ENCODE measurements at regions not wholly inside any gene's neighbourhood (a gene's known extent, or its start where the extent isn't known, plus 50 kb on each side); places are given as distances from the start of the nearest gene placed in this dataset.

- TF ChIP-seq, protein P1, sequence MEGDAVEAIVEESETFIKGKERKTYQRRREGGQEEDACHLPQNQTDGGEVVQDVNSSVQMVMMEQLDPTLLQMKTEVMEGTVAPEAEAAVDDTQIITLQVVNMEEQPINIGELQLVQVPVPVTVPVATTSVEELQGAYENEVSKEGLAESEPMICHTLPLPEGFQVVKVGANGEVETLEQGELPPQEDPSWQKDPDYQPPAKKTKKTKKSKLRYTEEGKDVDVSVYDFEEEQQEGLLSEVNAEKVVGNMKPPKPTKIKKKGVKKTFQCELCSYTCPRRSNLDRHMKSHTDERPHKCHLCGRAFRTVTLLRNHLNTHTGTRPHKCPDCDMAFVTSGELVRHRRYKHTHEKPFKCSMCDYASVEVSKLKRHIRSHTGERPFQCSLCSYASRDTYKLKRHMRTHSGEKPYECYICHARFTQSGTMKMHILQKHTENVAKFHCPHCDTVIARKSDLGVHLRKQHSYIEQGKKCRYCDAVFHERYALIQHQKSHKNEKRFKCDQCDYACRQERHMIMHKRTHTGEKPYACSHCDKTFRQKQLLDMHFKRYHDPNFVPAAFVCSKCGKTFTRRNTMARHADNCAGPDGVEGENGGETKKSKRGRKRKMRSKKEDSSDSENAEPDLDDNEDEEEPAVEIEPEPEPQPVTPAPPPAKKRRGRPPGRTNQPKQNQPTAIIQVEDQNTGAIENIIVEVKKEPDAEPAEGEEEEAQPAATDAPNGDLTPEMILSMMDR (IDR thresholded peaks at IDR 0.05; ENCODE audit: extremely low read depth, insufficient read depth, missing control alignments) = no peak
- in situ Hi-C loops (cut with MboI; ENCODE audit: low pct_unique_long_range_greater_than_20kb, low sequenced_read_pairs, unreplicated experiment) = no loop called here
- DNase-seq (ENCODE audit: low spot score) = no peak
Measured at GRCh38 chr20:48431653-48432493, 395.9 kb downstream of the PREX1 start.

DNA sequence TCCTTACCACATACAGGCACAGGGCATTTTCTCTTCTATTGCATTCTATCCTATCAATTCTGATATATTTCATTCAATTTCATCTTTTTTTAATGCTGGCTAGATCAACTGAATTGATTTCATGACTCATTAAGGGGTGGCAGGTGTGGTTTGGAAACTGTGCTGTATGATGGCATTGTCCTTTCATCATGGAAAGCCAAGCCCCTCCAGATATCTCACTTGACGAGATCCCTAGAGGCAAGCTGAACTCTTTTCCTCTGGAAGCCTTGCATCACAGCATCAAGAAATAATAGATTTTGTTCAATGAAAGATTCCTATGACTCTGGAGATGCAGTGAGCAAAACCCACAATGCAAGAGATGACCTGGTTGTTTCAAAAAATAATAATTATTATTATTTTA lies 401.2 kb downstream of the PREX1 start:
- TF ChIP-seq, protein P1 (IDR thresholded peaks at IDR 0.05; ENCODE audit: extremely low read depth, insufficient read depth, missing control alignments) = no peak
- in situ Hi-C loops (cut with MboI; ENCODE audit: low pct_unique_long_range_greater_than_20kb, low sequenced_read_pairs, unreplicated experiment) = no loop called here

DNA sequence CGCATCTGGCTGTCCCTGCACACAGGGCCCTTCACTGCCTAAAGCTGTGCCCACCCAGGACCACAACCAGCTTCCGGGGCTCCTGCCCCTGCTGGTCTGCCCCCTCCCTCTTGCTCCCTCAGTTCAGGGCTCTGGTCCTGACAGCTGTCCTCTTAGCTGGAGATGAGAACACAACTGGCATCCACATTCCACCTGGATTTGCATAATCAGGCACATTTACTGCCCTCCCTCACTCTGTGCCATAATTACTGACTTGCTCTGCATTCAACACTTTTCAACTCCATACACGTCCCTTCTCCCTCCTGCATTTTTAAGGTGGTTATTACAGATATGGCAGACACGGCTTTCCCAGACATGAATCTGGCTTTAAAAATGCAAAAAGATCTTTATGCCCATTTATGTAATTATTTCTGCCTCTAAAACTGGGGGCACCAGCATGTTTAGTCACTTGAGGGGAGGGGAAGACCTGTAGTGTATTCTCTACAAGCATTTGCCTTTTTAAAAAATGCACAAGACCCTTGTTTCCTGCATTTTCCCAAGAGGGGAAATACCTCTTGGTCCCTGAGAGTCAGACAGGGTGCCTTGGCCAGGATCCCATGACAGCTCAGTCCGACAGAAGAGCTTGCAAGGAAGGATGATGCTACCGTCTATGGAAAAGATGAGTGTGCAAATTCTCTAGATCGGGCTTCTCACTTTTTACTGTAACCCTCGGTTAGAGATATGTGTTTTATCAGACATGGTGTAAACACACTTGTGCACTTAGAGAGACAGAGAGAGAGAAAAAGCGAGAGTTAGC lies 401.8 kb downstream of the PREX1 start:
- in situ Hi-C loops (cut with MboI; ENCODE audit: low pct_unique_long_range_greater_than_20kb, low sequenced_read_pairs, unreplicated experiment) = no loop called here
- no peak for DNase-seq (ENCODE audit: low spot score)
- TF ChIP-seq, protein P1 (IDR thresholded peaks at IDR 0.05; ENCODE audit: extremely low read depth, insufficient read depth, missing control alignments) = no peak

More for the DNA sequence above, 401.2 kb downstream of the PREX1 start:
- DNase-seq (ENCODE audit: low spot score) = no peak

DNA sequence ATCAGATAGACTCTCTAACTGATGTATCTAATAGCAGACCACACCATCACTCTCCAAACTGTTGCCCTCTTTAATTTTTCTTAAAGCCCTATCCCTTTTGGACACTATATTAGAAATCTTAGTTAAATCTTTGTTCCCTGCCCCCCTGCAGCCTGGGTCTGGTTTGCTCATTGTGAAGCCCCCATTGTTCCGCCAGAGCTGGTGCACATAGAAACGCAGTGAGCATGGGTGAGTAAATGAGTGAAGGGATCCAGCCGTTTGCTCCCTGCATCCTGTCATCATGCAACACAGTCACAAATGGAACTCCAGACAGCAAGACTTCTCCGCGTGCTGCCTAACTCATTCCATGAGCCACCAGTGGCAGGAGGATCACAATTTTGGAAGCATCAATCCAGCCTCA lies 402.5 kb downstream of the PREX1 start:
- in situ Hi-C loops (cut with MboI; ENCODE audit: low pct_unique_long_range_greater_than_20kb, low sequenced_read_pairs, unreplicated experiment) = no loop called here
- no peak for DNase-seq (ENCODE audit: low spot score)
- TF ChIP-seq, protein P1 (IDR thresholded peaks at IDR 0.05; ENCODE audit: extremely low read depth, insufficient read depth, missing control alignments) = no peak

DNA sequence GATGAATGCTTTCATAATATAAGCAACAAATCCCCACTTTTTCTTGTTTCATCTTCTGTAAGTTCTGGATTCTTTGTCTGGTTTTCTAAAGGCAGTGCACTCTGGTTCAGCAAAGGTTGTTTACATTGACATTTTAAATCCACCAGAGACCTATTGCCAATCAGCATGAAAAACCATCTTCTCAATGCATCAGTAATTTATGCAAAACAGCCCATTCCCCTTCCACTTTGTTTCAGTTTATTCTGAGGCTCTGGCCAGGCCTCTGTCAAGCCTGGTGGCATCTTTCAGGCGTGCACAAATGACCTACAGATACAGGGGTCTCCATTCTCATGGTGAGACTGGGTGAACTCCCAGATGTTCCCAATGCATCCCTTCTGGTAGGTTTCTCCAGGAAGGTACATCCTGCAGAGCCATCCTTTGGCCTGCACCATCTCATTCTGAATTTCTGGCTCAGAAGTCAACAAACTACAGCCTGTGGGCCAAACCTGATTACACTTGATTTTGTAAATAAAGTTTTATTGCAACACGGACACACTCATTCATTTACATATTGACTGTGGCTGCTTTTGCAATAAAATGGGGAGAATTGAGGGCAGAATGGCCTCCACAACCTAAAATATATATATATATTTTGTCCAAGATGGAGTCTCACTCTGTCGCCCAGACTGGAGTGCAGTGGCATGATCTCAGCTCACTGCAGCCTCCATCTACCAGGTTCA lies 405.4 kb downstream of the PREX1 start:
- TF ChIP-seq, protein P1 (IDR thresholded peaks at IDR 0.05; ENCODE audit: extremely low read depth, insufficient read depth, missing control alignments) = no peak
- peak; percentile 28 for DNase-seq (ENCODE audit: low spot score)
- in situ Hi-C loops (cut with MboI; ENCODE audit: low pct_unique_long_range_greater_than_20kb, low sequenced_read_pairs, unreplicated experiment) = no loop called here

DNA sequence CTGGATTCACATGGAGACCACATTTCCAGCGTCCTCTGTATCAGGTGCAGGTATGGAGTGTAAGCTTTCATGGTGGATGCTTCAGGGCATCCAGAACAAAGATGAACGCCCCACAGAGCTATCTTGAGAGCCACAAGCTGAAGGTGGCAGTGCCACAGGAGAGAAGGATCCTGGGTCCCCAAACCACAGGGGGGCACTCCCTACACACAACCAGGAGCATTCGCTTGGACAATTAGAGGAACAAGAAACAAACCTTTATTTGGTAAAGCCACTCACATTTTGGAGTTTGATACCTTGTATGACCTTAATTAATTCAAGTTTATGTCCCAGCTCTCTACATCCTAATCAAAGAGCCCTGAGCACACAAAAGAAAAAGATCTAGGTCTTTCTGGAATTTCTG lies 406.3 kb downstream of the PREX1 start:
- no peak for DNase-seq (ENCODE audit: low spot score)
- TF ChIP-seq, protein P1 (IDR thresholded peaks at IDR 0.05; ENCODE audit: extremely low read depth, insufficient read depth, missing control alignments) = no peak
- in situ Hi-C loops (cut with MboI; ENCODE audit: low pct_unique_long_range_greater_than_20kb, low sequenced_read_pairs, unreplicated experiment) = no loop called here
